IPS-20b (cell line): ENCODE measurements at regions not wholly inside any gene's neighbourhood (a gene's known extent, or its start where the extent isn't known, plus 50 kb on each side); places are given as distances from the start of the nearest gene placed in this dataset.

Experiments
- H3K27ac ChIP-seq: one replicate; pipeline ENCODE4 v1.5.1; 2013; ENCODE audit warnings: low read length
- H3K27me3 ChIP-seq: 2 replicates; pipeline ENCODE4 v1.6.1; 2013; ENCODE audit warnings: mild to moderate bottlenecking, low read length, inconsistent platforms; ENCODE audit not compliant: insufficient read depth
- H3K36me3 ChIP-seq: 2 replicates; pipeline ENCODE4 v1.6.1; 2013; ENCODE audit warnings: low read depth, mild to moderate bottlenecking, inconsistent platforms, low read length, moderate library complexity; ENCODE audit not compliant: insufficient read depth
- H3K4me1 ChIP-seq: 2 replicates; pipeline ENCODE4 v1.6.1; 2013; ENCODE audit warnings: mild to moderate bottlenecking, control low read depth, inconsistent platforms, low read length, moderate library complexity; ENCODE audit not compliant: insufficient read depth
- H3K4me3 ChIP-seq: 2 replicates; pipeline ENCODE4 v1.5.1; 2013; ENCODE audit warnings: mild to moderate bottlenecking, low read length, inconsistent platforms
- H3K9ac ChIP-seq: 2 replicates; pipeline ENCODE4 v1.6.1; 2013; ENCODE audit warnings: low read depth, mild to moderate bottlenecking, inconsistent platforms, low read length, moderate library complexity
- H3K9me3 ChIP-seq: 2 replicates; pipeline ENCODE4 v1.6.1; 2013; ENCODE audit warnings: mild to moderate bottlenecking, low read depth, low read length, inconsistent platforms; ENCODE audit not compliant: insufficient read depth

- Histone ChIP-seq H3K27me3 (no peaks in the 10 kb centered on the region), H3K9ac (no peak overlapping the region), H3K36me3 (no peaks in the 10 kb centered on the region), H3K9me3 (peaks cover 16% of the 10 kb centered on the region), H3K4me1 (no peaks in the 10 kb centered on the region), H3K27ac (no peak overlapping the region), H3K4me3 (no peak overlapping the region)
Measured at GRCh38 chr11:42329929-42330565, 870.6 kb upstream of the LRRC4C start.

GRCh38 chr11:42337786-42338455 lies 878.5 kb upstream of the LRRC4C start:
- no peaks in the 10 kb centered on the region for H3K27me3 ChIP-seq
- H3K9me3 ChIP-seq: peaks cover 15% of the 10 kb centered on the region
- H3K4me1 ChIP-seq: no peaks in the 10 kb centered on the region
- no peak overlapping the region for H3K9ac ChIP-seq
- no peaks in the 10 kb centered on the region for H3K36me3 ChIP-seq
- H3K4me3 ChIP-seq: no peak overlapping the region
- no peak overlapping the region for H3K27ac ChIP-seq

- Histone ChIP-seq H3K9me3 (no peaks in the 10 kb centered on the region), H3K4me3 (no peak overlapping the region), H3K27me3 (no peaks in the 10 kb centered on the region), H3K27ac (no peak overlapping the region), H3K36me3 (no peaks in the 10 kb centered on the region), H3K9ac (no peak overlapping the region), H3K4me1 (no peaks in the 10 kb centered on the region)
Measured at GRCh38 chr11:42344204-42344792, 884.8 kb upstream of the LRRC4C start.

GRCh38 chr11:42345933-42346332 lies 886.5 kb upstream of the LRRC4C start:
- Histone ChIP-seq H3K27ac (no peak overlapping the region), H3K9me3 (no peaks in the 10 kb centered on the region), H3K27me3 (no peaks in the 10 kb centered on the region), H3K4me1 (no peaks in the 10 kb centered on the region), H3K9ac (no peak overlapping the region), H3K4me3 (no peak overlapping the region), H3K36me3 (no peaks in the 10 kb centered on the region)

- no peaks in the 10 kb centered on the region for H3K4me1 ChIP-seq
- H3K4me3 ChIP-seq: no peak overlapping the region
- no peaks in the 10 kb centered on the region for H3K36me3 ChIP-seq
- H3K27me3 ChIP-seq: no peaks in the 10 kb centered on the region
- H3K9ac ChIP-seq: no peak overlapping the region
- peaks cover 3% of the 10 kb centered on the region; the same call in 1 of the 2 replicates for H3K9me3 ChIP-seq
- no peak overlapping the region for H3K27ac ChIP-seq
Measured at GRCh38 chr11:42363701-42364100, 904.2 kb upstream of the LRRC4C start.

GRCh38 chr11:42390116-42390515 lies 921.7 kb upstream of the API5 start:
- H3K4me1 ChIP-seq: no peaks in the 10 kb centered on the region
- no peak overlapping the region for H3K27ac ChIP-seq
- H3K27me3 ChIP-seq: no peaks in the 10 kb centered on the region
- no peaks in the 10 kb centered on the region for H3K36me3 ChIP-seq
- H3K4me3 ChIP-seq: no peak overlapping the region
- no peak overlapping the region for H3K9ac ChIP-seq
- H3K9me3 ChIP-seq: no peaks in the 10 kb centered on the region

GRCh38 chr11:42397483-42397882 lies 914.3 kb upstream of the API5 start:
- no peaks in the 10 kb centered on the region for H3K36me3 ChIP-seq
- no peak overlapping the region for H3K27ac ChIP-seq
- H3K27me3 ChIP-seq: no peaks in the 10 kb centered on the region
- H3K9ac ChIP-seq: no peak overlapping the region
- peaks cover 6% of the 10 kb centered on the region; the same call in 1 of the 2 replicates for H3K4me1 ChIP-seq
- peaks cover 9% of the 10 kb centered on the region; the same call in 1 of the 2 replicates for H3K9me3 ChIP-seq
- H3K4me3 ChIP-seq: no peak overlapping the region

- Histone ChIP-seq H3K27ac (no peak overlapping the region), H3K9me3 (no peaks in the 10 kb centered on the region), H3K4me1 (no peaks in the 10 kb centered on the region; the same call in 1 of the 2 replicates), H3K36me3 (no peaks in the 10 kb centered on the region), H3K4me3 (no peak overlapping the region), H3K27me3 (no peaks in the 10 kb centered on the region), H3K9ac (no peak overlapping the region)
Measured at GRCh38 chr11:42407341-42407740, 904.5 kb upstream of the API5 start.

GRCh38 chr11:42410251-42410955 lies 901.4 kb upstream of the API5 start:
- H3K27ac ChIP-seq: no peak overlapping the region
- no peaks in the 10 kb centered on the region for H3K36me3 ChIP-seq
- no peak overlapping the region for H3K9ac ChIP-seq
- H3K9me3 ChIP-seq: no peaks in the 10 kb centered on the region
- no peaks in the 10 kb centered on the region for H3K27me3 ChIP-seq
- no peaks in the 10 kb centered on the region; the same call in 1 of the 2 replicates for H3K4me1 ChIP-seq
- no peak overlapping the region for H3K4me3 ChIP-seq

- H3K9ac ChIP-seq: no peak overlapping the region
- no peaks in the 10 kb centered on the region for H3K27me3 ChIP-seq
- H3K36me3 ChIP-seq: no peaks in the 10 kb centered on the region
- H3K9me3 ChIP-seq: no peaks in the 10 kb centered on the region
- no peaks in the 10 kb centered on the region; the same call in 1 of the 2 replicates for H3K4me1 ChIP-seq
- H3K4me3 ChIP-seq: no peak overlapping the region
- no peak overlapping the region for H3K27ac ChIP-seq
Measured at GRCh38 chr11:42412590-42412989, 899.2 kb upstream of the API5 start.

GRCh38 chr11:42417691-42418090 lies 894.1 kb upstream of the API5 start:
- no peaks in the 10 kb centered on the region for H3K9me3 ChIP-seq
- H3K27me3 ChIP-seq: no peaks in the 10 kb centered on the region
- H3K9ac ChIP-seq: no peak overlapping the region
- H3K4me3 ChIP-seq: no peak overlapping the region
- no peak overlapping the region for H3K27ac ChIP-seq
- no peaks in the 10 kb centered on the region for H3K4me1 ChIP-seq
- H3K36me3 ChIP-seq: no peaks in the 10 kb centered on the region
